Naive thymus-derived CD4-positive, alpha-beta T cell (primary cell): ENCODE measurements at regions not wholly inside any gene's neighbourhood (a gene's known extent, or its start where the extent isn't known, plus 50 kb on each side); places are given as distances from the start of the nearest gene placed in this dataset.

Experiments
- ATAC-seq: fragments of 150-1000 bp; cut with Tn5 transposase; 2 replicates; pipeline ENCODE4 v1.10.0; 2021; ENCODE audit warnings: mild to moderate bottlenecking, moderate library complexity
- CTCF ChIA-PET: fragments of 350-600 bp; sonication (Branson Sonifier 250); formaldehyde crosslinking; loops from one replicate; lab custom pipeline; 2021; ENCODE audit warnings: antibody characterized with exemption; lab: Charles Lee
- POLR2A ChIA-PET: fragments of 350-600 bp; sonication (Branson Sonifier 250); formaldehyde crosslinking; loops from one replicate; lab custom pipeline; 2021; ENCODE audit warnings: antibody characterized with exemption, inconsistent platforms; lab: Charles Lee
- DNase-seq, 9 donors: peaks; one replicate each; pipeline versions ENCODE4 v3.0.0 to v3.0.0-alpha.2; 2020 to 2022; ENCODE audit warnings: mixed read lengths in 1 of 9
- H3K27ac ChIP-seq: one replicate; pipeline ENCODE4 v1.7.0; 2013; ENCODE audit warnings: mild to moderate bottlenecking, low read depth, low read length, moderate library complexity
- H3K27me3 ChIP-seq, 2 donors: one replicate each; pipeline ENCODE4 v1.7.0; 2013; ENCODE audit warnings: low read length in 2 of 2, mild to moderate bottlenecking in 2 of 2, moderate library complexity in 2 of 2; ENCODE audit not compliant: control insufficient read depth in 2 of 2, insufficient read depth in 2 of 2
- H3K36me3 ChIP-seq, 3 experiments: 1 replicate in 2 of 3; 2 replicates in 1 of 3; pipeline ENCODE4 v1.7.0; 2013; ENCODE audit warnings: low read length in 3 of 3, mild to moderate bottlenecking in 3 of 3, moderate library complexity in 1 of 3; ENCODE audit not compliant: insufficient read depth in 3 of 3, control insufficient read depth in 2 of 3
- H3K4me1 ChIP-seq, 2 donors: one replicate each; pipeline ENCODE4 v1.7.0; 2013; ENCODE audit warnings: low read length in 2 of 2, mild to moderate bottlenecking in 2 of 2, moderate library complexity in 1 of 2; ENCODE audit not compliant: control insufficient read depth in 2 of 2, insufficient read depth in 2 of 2
- H3K4me3 ChIP-seq: 2 replicates; pipeline ENCODE4 v1.7.0; 2013; ENCODE audit warnings: mild to moderate bottlenecking, low read length
- H3K9me3 ChIP-seq, 3 experiments: 1 replicate in 2 of 3; 2 replicates in 1 of 3; pipeline ENCODE4 v1.7.0; 2013; ENCODE audit warnings: low read length in 3 of 3; ENCODE audit not compliant: control insufficient read depth in 2 of 3
- H3K27ac Mint-ChIP-seq, 9 donors: one replicate each; pipeline ENCODE4 v1.8.0; 2020 to 2022; ENCODE audit warnings: mixed read lengths in 9 of 9, mild to moderate bottlenecking in 8 of 9, moderate library complexity in 5 of 9, inconsistent platforms in 2 of 9
- H3K27me3 Mint-ChIP-seq, 5 donors: one replicate each; pipeline ENCODE4 v1.8.0; 2021 to 2022; ENCODE audit warnings: mixed read lengths in 5 of 5, mild to moderate bottlenecking in 1 of 5
- H3K36me3 Mint-ChIP-seq, 5 donors: one replicate each; pipeline ENCODE4 v1.8.0; 2020 to 2022; ENCODE audit warnings: mixed read lengths in 5 of 5, mild to moderate bottlenecking in 3 of 5, inconsistent platforms in 1 of 5
- H3K4me1 Mint-ChIP-seq, 7 donors: one replicate each; pipeline ENCODE4 v1.8.0; 2020 to 2022; ENCODE audit warnings: mixed read lengths in 7 of 7, mild to moderate bottlenecking in 3 of 7, inconsistent platforms in 1 of 7
- H3K4me3 Mint-ChIP-seq, 10 donors: one replicate each; pipeline ENCODE4 v1.8.0; 2020 to 2022; ENCODE audit warnings: mild to moderate bottlenecking in 10 of 10, mixed read lengths in 10 of 10, moderate library complexity in 6 of 10, inconsistent platforms in 2 of 10
- H3K9me3 Mint-ChIP-seq, 11 donors: one replicate each; pipeline ENCODE4 v1.8.0; 2020 to 2022; ENCODE audit warnings: mixed read lengths in 11 of 11, mild to moderate bottlenecking in 4 of 11, inconsistent platforms in 1 of 11, moderate library complexity in 1 of 11
- intact Hi-C, 2 donors: fragments of 100-400 bp; cut with micrococcal nuclease; formaldehyde crosslinking; loops; one replicate each; pipeline ENCODE4 v1.15.1; 2023

DNA sequence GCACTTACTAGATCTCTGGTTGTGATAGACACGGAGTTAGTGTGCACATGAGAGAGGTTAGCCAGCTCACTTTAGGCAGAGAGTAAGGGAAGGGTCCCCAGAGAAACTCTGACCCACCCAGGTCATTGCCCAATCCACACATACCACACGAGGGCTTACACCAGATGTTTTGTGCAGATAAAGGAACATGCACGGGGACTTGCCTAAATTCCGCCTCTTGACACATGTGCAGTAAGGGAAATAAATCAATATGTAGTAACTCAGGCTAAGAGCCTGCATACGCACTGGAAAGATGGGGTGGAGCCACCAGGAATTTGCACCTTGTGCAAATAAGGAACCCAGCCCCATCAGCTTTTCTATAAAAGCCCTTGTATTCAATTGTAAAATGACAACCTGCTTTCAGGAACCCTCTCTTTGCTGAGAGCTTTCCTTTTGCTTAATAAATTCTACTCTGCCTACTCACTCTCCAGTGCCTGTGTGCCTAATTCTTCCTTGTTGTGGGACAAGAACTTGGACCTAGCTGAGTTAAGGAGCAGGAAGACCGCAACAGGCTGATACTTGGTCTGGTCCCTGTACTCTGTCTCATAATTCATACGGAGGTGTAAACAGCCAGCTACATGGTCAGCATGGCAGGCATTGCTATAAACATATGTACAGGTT lies 120.2 kb downstream of the EMP1 start:
- Mint-ChIP-seq H3K27me3 (peaks cover 4 to 41% (median 27%) of the 10 kb centered on the region in 5 donors), H3K9me3 (peaks cover 0 to 2% (median 0%) of the 10 kb centered on the region in 11 donors), H3K27ac (no peak overlapping the region), H3K4me3 (no peak overlapping the region), H3K36me3 (no peaks in the 10 kb centered on the region), H3K4me1 (peaks cover 0 to 4% (median 0%) of the 10 kb centered on the region in 7 donors)
- H3K36me3 ChIP-seq = no peaks in the 10 kb centered on the region
- no peaks in the 10 kb centered on the region for H3K27me3 ChIP-seq
- no peak overlapping the region for H3K4me3 ChIP-seq
- no peaks in the 10 kb centered on the region for H3K9me3 ChIP-seq
- DNase-seq = no peak
- H3K27ac ChIP-seq = no peak overlapping the region
- no peaks in the 10 kb centered on the region for H3K4me1 ChIP-seq
- intact Hi-C loops = no loop called here
- ChIA-PET POLR2A (no interaction called here), CTCF (no interaction called here)
- no peak for ATAC-seq

DNA sequence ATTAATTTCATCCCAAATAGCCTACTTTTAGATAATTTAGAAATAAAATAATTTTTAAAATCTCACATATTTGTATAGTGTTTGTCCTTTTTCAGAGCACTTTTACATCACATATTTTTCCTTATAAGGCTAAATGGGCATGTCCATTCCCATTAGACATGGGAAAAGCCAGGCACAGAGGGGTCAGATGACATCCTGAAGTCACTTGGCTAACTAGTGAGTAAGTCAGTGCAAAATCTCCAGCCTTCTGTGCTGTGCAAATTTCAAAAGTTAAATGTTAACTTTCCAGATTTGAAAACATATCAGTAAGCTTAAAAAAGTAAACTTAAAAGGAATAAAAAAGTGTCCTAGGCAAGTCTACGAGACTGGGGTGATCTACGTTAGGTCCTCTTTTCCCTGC lies 117.4 kb downstream of the EMP1 start:
- no peaks in the 10 kb centered on the region for H3K36me3 Mint-ChIP-seq
- H3K27ac Mint-ChIP-seq = no peak overlapping the region
- ChIA-PET POLR2A (no interaction called here), CTCF (no interaction called here)
- H3K4me1 ChIP-seq = no peaks in the 10 kb centered on the region
- no peaks in the 10 kb centered on the region for H3K27me3 ChIP-seq
- H3K4me3 ChIP-seq = no peak overlapping the region
- peaks cover 4 to 37% (median 17%) of the 10 kb centered on the region in 5 donors for H3K27me3 Mint-ChIP-seq
- intact Hi-C loops = no loop called here
- no peak for DNase-seq
- H3K9me3 Mint-ChIP-seq = peaks cover 0 to 2% (median 0%) of the 10 kb centered on the region in 11 donors
- H3K9me3 ChIP-seq = no peaks in the 10 kb centered on the region
- H3K4me1 Mint-ChIP-seq = peaks cover 0 to 2% (median 0%) of the 10 kb centered on the region in 7 donors
- no peaks in the 10 kb centered on the region for H3K36me3 ChIP-seq
- no peak for ATAC-seq
- H3K27ac ChIP-seq = no peak overlapping the region
- no peak overlapping the region for H3K4me3 Mint-ChIP-seq

DNA sequence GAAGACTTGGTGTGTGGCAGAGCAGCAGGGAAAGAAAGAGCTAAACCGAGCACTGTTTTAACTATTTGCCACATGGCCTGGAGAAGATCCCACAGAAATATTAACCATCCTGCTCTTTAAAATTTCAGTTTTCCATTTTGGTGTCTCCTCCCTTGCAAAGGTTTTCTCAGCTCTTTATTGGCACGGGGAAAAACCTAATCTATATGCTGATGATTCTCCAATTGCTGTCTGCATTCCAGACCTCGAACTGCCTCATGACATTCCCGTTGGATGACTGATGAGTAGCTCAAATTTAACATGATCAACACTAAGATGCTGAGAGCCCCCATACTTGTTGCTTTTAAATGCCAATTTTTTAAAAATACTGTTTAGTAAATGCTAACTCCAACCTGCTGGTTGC lies 115.0 kb downstream of the EMP1 start:
- ATAC-seq (no peak), DNase-seq (no peak)
- no peak overlapping the region for H3K4me3 ChIP-seq
- H3K36me3 Mint-ChIP-seq = no peaks in the 10 kb centered on the region
- peaks cover 0 to 4% (median 0%) of the 10 kb centered on the region in 11 donors for H3K9me3 Mint-ChIP-seq
- no peaks in the 10 kb centered on the region for H3K9me3 ChIP-seq
- H3K27me3 Mint-ChIP-seq = peaks cover 5 to 35% (median 17%) of the 10 kb centered on the region in 5 donors
- ChIA-PET POLR2A (no interaction called here), CTCF (no interaction called here)
- H3K4me3 Mint-ChIP-seq = no peak overlapping the region
- intact Hi-C loops = no loop called here
- no peaks in the 10 kb centered on the region for H3K27me3 ChIP-seq
- H3K27ac Mint-ChIP-seq = no peak overlapping the region
- H3K4me1 ChIP-seq = no peaks in the 10 kb centered on the region
- H3K4me1 Mint-ChIP-seq = peaks cover 0 to 2% (median 0%) of the 10 kb centered on the region in 7 donors
- no peaks in the 10 kb centered on the region for H3K36me3 ChIP-seq
- H3K27ac ChIP-seq = no peak overlapping the region

DNA sequence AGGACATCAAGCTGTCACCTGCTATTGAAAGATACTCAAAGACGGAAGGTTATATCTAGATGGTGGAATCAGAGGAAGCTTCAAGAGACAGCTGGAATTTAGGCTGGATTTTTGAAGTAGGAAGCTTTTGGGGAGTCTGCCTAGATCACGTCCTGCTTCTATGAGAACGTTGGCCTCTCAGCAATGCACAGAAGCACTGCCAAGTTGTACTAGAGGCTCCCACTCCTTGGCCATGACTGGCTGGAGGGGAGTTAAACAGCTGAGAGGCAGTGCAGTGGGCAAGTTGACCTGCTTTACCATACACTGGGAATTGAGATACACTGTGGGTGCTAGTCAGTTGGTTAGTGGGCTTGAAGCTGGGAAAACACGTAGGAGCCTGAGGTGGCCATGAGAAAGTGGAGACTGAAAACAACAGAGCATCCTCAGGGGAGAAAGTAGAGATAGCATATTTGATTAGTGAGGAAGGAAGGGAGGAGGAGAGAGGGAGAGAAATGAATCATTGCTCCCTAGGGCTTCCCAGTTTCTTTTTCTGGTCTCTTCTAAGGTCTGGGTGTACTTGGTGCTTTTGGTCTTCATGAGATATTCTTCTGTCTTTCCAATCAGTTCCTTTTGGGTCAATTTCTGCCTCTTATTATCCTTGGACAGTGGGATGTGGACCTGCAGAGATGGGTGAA lies 110.8 kb downstream of the EMP1 start:
- H3K4me3 Mint-ChIP-seq = no peak overlapping the region
- H3K9me3 ChIP-seq = no peaks in the 10 kb centered on the region
- ChIA-PET POLR2A (no interaction called here), CTCF (no interaction called here)
- intact Hi-C loops = no loop called here
- H3K4me3 ChIP-seq = no peak overlapping the region
- no peaks in the 10 kb centered on the region for H3K36me3 ChIP-seq
- H3K9me3 Mint-ChIP-seq = peaks cover 0 to 3% (median 0%) of the 10 kb centered on the region in 11 donors
- no peaks in the 10 kb centered on the region for H3K4me1 ChIP-seq
- H3K27ac ChIP-seq = no peak overlapping the region
- ATAC-seq = no peak
- no peaks in the 10 kb centered on the region for H3K36me3 Mint-ChIP-seq
- H3K27me3 ChIP-seq = no peaks in the 10 kb centered on the region
- H3K27me3 Mint-ChIP-seq = peaks cover 9 to 44% (median 24%) of the 10 kb centered on the region in 5 donors
- DNase-seq = no peak
- no peak overlapping the region for H3K27ac Mint-ChIP-seq
- peaks cover 0 to 2% (median 0%) of the 10 kb centered on the region in 7 donors for H3K4me1 Mint-ChIP-seq

DNA sequence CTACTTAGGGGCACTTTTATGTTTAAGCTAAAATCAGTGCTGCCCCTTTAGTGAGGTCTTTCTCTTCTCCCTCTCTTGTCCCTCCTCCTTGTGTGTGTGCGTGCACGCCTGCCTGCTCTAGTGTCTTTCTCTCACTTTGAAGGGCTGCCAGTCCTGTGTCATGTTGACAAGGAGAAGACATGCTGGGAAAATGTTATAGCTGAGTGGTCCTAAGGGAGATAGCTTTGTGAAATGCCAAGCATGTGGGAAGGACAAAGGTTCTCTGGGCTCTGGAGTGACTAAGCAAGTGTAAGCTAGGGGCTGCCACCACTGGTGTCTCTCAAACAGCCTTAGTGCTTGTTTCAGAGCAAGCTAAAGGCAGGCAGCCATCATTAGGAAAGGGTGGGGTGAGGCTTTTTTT lies 108.4 kb downstream of the EMP1 start:
- Histone ChIP-seq H3K27me3 (no peaks in the 10 kb centered on the region), H3K36me3 (no peaks in the 10 kb centered on the region), H3K4me1 (no peaks in the 10 kb centered on the region), H3K27ac (no peak overlapping the region), H3K4me3 (no peak overlapping the region), H3K9me3 (no peaks in the 10 kb centered on the region)
- no peaks in the 10 kb centered on the region for H3K4me1 Mint-ChIP-seq
- peaks cover 9 to 56% (median 32%) of the 10 kb centered on the region in 5 donors for H3K27me3 Mint-ChIP-seq
- ATAC-seq = no peak
- CTCF ChIA-PET = interaction anchor here (1.6 kb wide), 1 partner anchor 27 kb away, joined by 3 read pairs; no protein-coding TSS in a partner anchor
- H3K4me3 Mint-ChIP-seq = no peak overlapping the region
- no peak for DNase-seq
- POLR2A ChIA-PET = no interaction called here
- peaks cover 0 to 2% (median 0%) of the 10 kb centered on the region in 11 donors for H3K9me3 Mint-ChIP-seq
- intact Hi-C loops = no loop called here
- H3K27ac Mint-ChIP-seq = no peak overlapping the region
- no peaks in the 10 kb centered on the region for H3K36me3 Mint-ChIP-seq

DNA sequence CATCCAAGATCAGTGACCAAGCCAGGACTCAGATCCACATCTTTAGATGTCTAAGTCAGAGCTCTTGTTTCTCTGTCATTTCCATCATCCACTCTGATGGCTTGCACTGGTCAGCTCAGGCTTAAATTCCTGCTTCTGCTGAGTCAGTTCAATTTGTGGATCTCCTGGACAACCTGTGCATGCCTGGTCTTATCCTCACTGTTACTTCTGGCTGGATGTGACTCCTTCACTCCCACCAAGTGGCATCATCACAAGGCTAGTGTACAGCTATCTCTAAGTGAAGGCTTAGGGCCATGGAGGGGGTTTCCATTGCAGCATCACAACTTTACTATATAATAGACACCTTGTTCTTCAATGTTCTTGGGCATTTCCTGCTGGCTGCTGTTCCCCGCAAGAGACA lies 102.9 kb downstream of the EMP1 start:
- no peak for ATAC-seq
- CTCF ChIA-PET = interaction anchor here (1.5 kb wide), 1 partner anchor 20 kb away, joined by 3 read pairs; no protein-coding TSS in a partner anchor
- no peaks in the 10 kb centered on the region for H3K9me3 ChIP-seq
- H3K4me3 Mint-ChIP-seq = no peak overlapping the region
- no peak overlapping the region for H3K27ac ChIP-seq
- H3K36me3 ChIP-seq = no peaks in the 10 kb centered on the region
- peaks cover 4 to 37% (median 28%) of the 10 kb centered on the region in 5 donors for H3K27me3 Mint-ChIP-seq
- DNase-seq = no peak
- POLR2A ChIA-PET = no interaction called here
- H3K9me3 Mint-ChIP-seq = peaks cover 0 to 1% (median 0%) of the 10 kb centered on the region in 11 donors
- intact Hi-C loops = no loop called here
- H3K27me3 ChIP-seq = peaks cover 0 to 2% of the 10 kb centered on the region in 2 donors
- no peaks in the 10 kb centered on the region for H3K4me1 ChIP-seq
- no peaks in the 10 kb centered on the region for H3K4me1 Mint-ChIP-seq
- H3K4me3 ChIP-seq = no peak overlapping the region
- H3K27ac Mint-ChIP-seq = no peak overlapping the region
- no peaks in the 10 kb centered on the region for H3K36me3 Mint-ChIP-seq
